IPS DF 6.9 (cell line): ENCODE measurements at regions not wholly inside any gene's neighbourhood (a gene's known extent, or its start where the extent isn't known, plus 50 kb on each side); places are given as distances from the start of the nearest gene placed in this dataset.

Experiments
- DNase-seq: peaks from one replicate; pipeline ENCODE4 v3.0.0-alpha.2; 2013; ENCODE audit warnings: low read depth, low spot score
- H3K27ac ChIP-seq: one replicate; pipeline ENCODE4 v1.5.1; 2013; ENCODE audit warnings: low read length, control low read depth
- H3K27me3 ChIP-seq: 2 replicates; pipeline ENCODE4 v1.6.1; 2013; ENCODE audit warnings: mild to moderate bottlenecking, low read length; ENCODE audit not compliant: control insufficient read depth, insufficient read depth
- H3K36me3 ChIP-seq: 2 replicates; pipeline ENCODE4 v1.6.1; 2013; ENCODE audit warnings: low read length; ENCODE audit not compliant: control insufficient read depth, insufficient read depth
- H3K4me1 ChIP-seq: 2 replicates; pipeline ENCODE4 v1.6.1; 2013; ENCODE audit warnings: low read length; ENCODE audit not compliant: control insufficient read depth, insufficient read depth
- H3K4me3 ChIP-seq: 2 replicates; pipeline ENCODE4 v1.5.1; 2013; ENCODE audit warnings: mild to moderate bottlenecking, low read length
- H3K9me3 ChIP-seq: 2 replicates; pipeline ENCODE4 v1.6.1; 2013; ENCODE audit warnings: low read length, inconsistent platforms; ENCODE audit not compliant: control insufficient read depth, insufficient read depth
- WGBS: extraction: QIAGEN DNeasy Blood & Tissue Kit; methylation state at CpG from one replicate; pipeline ENCODE4 v1.1.7; 2013; ENCODE audit warnings: mixed read lengths, missing lambda C conversion rate; ENCODE audit not compliant: insufficient read length, insufficient coverage; 5-methylcytosine and 5-hydroxymethylcytosine counted together

DNA sequence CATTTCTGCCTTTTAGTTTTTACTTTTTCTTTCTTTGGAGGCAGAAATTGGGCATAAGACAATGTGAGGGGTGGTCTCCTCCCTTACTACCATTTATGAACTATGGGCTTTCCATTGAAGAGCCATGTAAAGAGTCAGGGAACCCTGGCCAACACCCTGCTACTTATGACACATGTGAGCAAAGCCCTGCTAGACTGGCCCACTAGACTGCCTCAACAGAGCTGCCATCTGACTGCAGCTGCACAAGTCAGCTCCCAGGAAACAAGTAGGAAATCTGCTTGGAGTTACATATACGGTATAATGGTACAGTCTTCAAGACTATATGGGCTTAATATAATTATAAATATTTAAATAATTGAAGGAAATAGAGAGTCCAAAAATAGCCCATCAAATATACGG, 816.8 kb downstream of the TRIB2 start:
- H3K9me3 ChIP-seq = no peaks in the 10 kb centered on the region
- no CpG with 5 or more reads among the region's 2 CpGs for WGBS
- no peaks in the 10 kb centered on the region for H3K4me1 ChIP-seq
- H3K27ac ChIP-seq = no peak overlapping the region
- no peaks in the 10 kb centered on the region for H3K36me3 ChIP-seq
- no peak for DNase-seq
- H3K27me3 ChIP-seq = no peaks in the 10 kb centered on the region
- H3K4me3 ChIP-seq = no peak overlapping the region

DNA sequence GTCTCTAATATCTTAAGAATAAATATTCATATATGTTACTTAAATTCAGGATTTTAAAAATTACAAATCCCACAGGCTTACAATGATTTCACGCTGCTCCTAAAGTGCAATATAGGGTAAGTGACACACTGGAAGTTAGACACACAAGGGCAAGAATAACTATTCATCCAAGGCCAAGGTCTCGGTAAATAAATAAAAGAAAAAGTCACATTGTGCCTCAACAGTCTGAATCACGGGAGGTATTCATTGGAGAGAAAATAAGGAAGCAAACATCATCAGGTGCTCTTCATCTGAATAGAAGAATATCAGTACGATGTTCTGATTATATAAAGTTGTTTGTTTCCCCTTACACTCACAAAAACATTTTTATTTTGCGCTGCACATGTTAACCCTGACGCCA, 820.2 kb downstream of the TRIB2 start:
- no peaks in the 10 kb centered on the region for H3K36me3 ChIP-seq
- no peak overlapping the region for H3K27ac ChIP-seq
- DNase-seq = no peak
- no peaks in the 10 kb centered on the region for H3K9me3 ChIP-seq
- no peaks in the 10 kb centered on the region for H3K27me3 ChIP-seq
- no peak overlapping the region for H3K4me3 ChIP-seq
- no CpG with 5 or more reads among the region's 6 CpGs for WGBS
- H3K4me1 ChIP-seq = no peaks in the 10 kb centered on the region

GRCh38 chr2:13537771-13538349, 821.1 kb downstream of the TRIB2 start:
- no peak overlapping the region for H3K4me3 ChIP-seq
- no peaks in the 10 kb centered on the region for H3K4me1 ChIP-seq
- H3K9me3 ChIP-seq = no peaks in the 10 kb centered on the region
- H3K27ac ChIP-seq = no peak overlapping the region
- H3K27me3 ChIP-seq = no peaks in the 10 kb centered on the region
- no peaks in the 10 kb centered on the region for H3K36me3 ChIP-seq
- no peak for DNase-seq
- WGBS = no CpG with 5 or more reads among the region's 9 CpGs

DNA sequence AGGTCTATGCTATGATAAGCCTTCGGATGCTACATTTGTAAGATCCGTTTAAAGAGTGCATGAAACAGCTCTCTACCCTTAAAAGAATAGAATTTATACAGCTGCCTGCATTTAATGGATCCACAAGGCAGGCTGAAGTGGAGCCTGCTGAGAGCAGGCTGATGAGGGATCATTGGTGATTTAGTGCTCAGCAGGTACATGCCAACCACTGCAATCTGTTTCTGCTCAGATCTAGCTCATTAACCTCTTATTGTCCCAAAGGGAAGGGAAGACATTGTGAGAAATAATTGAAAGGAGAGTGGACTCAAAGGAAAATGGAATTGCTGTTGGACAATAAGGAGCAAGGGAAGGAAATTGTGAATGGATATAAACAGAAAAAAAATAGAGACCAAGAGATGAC, 822.6 kb downstream of the TRIB2 start:
- Histone ChIP-seq H3K4me3 (no peak overlapping the region), H3K27ac (no peak overlapping the region), H3K4me1 (no peaks in the 10 kb centered on the region), H3K36me3 (no peaks in the 10 kb centered on the region), H3K27me3 (no peaks in the 10 kb centered on the region), H3K9me3 (no peaks in the 10 kb centered on the region)
- DNase-seq = no peak
- no CpG with 5 or more reads among the region's 2 CpGs for WGBS

GRCh38 chr2:13542061-13542460, 825.3 kb downstream of the TRIB2 start:
- Histone ChIP-seq H3K9me3 (no peaks in the 10 kb centered on the region), H3K27ac (no peak overlapping the region), H3K36me3 (no peaks in the 10 kb centered on the region), H3K4me3 (no peak overlapping the region), H3K27me3 (no peaks in the 10 kb centered on the region), H3K4me1 (no peaks in the 10 kb centered on the region)
- WGBS = no CpG with 5 or more reads among the region's 6 CpGs
- DNase-seq = no peak

DNA sequence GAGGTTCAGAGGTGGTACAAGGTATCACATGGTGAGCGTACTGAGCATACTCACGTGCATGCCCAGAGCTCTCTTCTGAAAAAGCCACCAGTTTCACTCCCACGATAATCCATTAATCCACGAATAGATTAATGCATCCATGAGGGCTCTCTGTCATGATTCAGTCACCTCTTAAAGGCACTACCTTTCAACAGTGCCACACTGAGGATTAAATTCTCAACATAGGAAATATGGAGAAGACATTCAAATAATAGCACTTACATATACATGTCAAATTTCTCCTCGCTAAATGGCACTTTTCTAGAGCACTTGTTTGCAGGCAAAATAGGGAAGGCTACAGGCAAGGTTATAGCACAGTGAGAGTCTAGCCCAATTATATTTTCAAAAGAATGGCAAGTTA, 825.9 kb downstream of the TRIB2 start:
- no peak for DNase-seq
- H3K27ac ChIP-seq = no peak overlapping the region

GRCh38 chr2:13543550-13543949, 826.8 kb downstream of the TRIB2 start:
- WGBS = no CpG with 5 or more reads among the region's 1 CpG
- H3K27me3 ChIP-seq = no peaks in the 10 kb centered on the region
- H3K9me3 ChIP-seq = no peaks in the 10 kb centered on the region
- H3K27ac ChIP-seq = no peak overlapping the region
- no peaks in the 10 kb centered on the region for H3K4me1 ChIP-seq
- no peaks in the 10 kb centered on the region for H3K36me3 ChIP-seq
- H3K4me3 ChIP-seq = no peak overlapping the region
- DNase-seq = no peak

More for the DNA sequence above, 825.9 kb downstream of the TRIB2 start:
- WGBS = no CpG with 5 or more reads among the region's 5 CpGs
- Histone ChIP-seq H3K36me3 (no peaks in the 10 kb centered on the region), H3K4me3 (no peak overlapping the region), H3K4me1 (no peaks in the 10 kb centered on the region), H3K27me3 (no peaks in the 10 kb centered on the region), H3K9me3 (no peaks in the 10 kb centered on the region)

DNA sequence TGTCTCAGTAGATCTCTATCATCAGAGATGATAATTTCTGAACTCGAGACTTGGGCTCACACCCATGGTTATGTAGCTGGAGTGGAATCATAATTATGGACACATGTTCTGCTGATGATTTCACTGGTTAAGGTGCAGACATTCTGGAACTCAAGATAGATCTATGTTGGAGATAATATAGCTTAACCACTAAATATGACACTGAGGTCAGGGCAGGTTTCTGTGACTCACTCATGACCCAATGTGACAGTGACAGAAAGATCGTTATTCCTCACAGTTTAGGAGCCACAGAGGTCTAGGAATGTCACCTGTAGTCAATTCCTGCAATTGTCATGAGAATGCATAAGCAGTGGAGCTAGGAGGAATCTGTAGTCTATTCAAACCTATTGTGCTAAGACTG, 828.6 kb downstream of the TRIB2 start:
- no CpG with 5 or more reads among the region's 2 CpGs for WGBS
- no peak overlapping the region for H3K4me3 ChIP-seq
- H3K4me1 ChIP-seq = no peaks in the 10 kb centered on the region
- no peaks in the 10 kb centered on the region for H3K9me3 ChIP-seq
- no peak overlapping the region for H3K27ac ChIP-seq
- no peaks in the 10 kb centered on the region for H3K36me3 ChIP-seq
- no peaks in the 10 kb centered on the region for H3K27me3 ChIP-seq
- no peak for DNase-seq

DNA sequence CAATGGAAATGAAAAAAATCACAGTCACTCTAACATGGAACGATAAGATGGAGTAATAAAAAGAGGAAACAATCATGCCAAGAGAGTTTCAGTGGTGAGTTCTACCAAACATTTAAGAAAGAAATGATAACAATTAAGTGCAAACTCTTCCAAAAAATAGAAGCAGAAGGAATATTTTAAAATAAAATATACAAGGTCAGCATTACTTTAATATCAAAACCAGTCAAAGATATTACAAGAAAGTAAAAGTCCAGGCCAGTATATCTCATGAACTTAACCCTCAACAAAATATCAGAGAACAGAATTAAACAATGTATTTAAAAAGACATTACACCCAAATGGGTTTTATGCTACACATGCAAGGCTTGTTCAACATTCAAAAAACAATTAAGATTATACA, 829.4 kb downstream of the TRIB2 start:
- WGBS = no CpG with 5 or more reads among the region's 1 CpG
- Histone ChIP-seq H3K27me3 (no peaks in the 10 kb centered on the region), H3K4me3 (no peak overlapping the region), H3K9me3 (no peaks in the 10 kb centered on the region), H3K36me3 (no peaks in the 10 kb centered on the region), H3K4me1 (no peaks in the 10 kb centered on the region), H3K27ac (no peak overlapping the region)
- no peak for DNase-seq

DNA sequence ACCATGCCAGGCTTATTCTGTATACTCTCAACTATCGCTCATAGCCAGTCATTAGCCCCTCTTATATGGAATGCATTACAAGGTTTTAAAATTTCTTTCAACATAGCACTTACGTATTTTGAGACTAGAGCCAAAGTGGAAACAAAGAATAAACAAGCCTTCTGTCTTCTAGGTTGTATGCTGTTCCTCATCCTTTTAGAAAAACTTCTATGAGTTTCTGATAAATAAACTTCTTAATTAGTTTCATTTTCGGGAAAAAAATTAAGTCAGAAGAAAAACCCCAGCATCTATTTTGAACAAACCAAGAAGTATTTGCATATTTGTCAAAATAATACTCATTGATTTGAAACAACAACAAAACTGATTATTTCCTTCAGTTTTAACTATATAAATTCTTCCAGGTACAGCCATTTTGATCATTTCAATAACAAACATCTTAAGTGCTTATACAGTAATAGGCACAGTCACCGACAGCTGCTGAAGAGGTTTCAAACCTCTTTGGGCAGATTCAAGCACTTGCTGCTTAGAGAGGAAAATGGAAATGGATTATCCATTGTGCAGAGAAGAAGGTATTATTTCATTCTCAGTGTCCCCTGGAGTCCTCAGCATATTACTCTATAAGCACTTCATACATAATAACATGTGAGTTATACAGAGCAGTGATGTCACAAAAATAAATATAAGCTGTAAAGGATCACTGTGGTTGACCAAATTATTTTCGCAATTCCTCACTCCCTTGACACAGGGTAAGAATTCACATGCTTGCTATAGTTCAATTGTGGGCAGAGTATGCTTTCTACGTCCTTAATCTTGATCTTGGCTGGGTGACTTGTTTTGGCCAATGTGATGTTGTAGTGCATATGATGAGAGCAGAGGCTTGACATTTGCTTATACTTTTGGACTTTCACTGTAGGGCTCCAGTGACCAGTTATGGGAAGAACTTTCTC, 833.8 kb downstream of the TRIB2 start:
- H3K36me3 ChIP-seq = no peaks in the 10 kb centered on the region
- WGBS = no CpG with 5 or more reads among the region's 6 CpGs
- H3K27ac ChIP-seq = no peak overlapping the region
- H3K4me1 ChIP-seq = no peaks in the 10 kb centered on the region
- H3K27me3 ChIP-seq = no peaks in the 10 kb centered on the region
- H3K9me3 ChIP-seq = no peaks in the 10 kb centered on the region
- H3K4me3 ChIP-seq = no peak overlapping the region
- DNase-seq = no peak
